ENCODE measurements at regions not wholly inside any gene's neighbourhood (a gene's known extent, or its start where the extent isn't known, plus 50 kb on each side); places are given as distances from the start of the nearest gene placed in this dataset.

GRCh38 chr17:74150428-74151025, 53.0 kb upstream of the RPL38 start:
- no peak overlapping the region for H3K4me3 ChIP-seq (ENCODE audit: low read depth, low read length)
- no peak for DNase-seq (ENCODE audit: low read depth)
- TF ChIP-seq CTCF (IDR thresholded peaks at IDR 0.05; ENCODE audit: insufficient read depth, low read depth, low read length): no peak

GRCh38 chr17:74151551-74152315, 51.7 kb upstream of the RPL38 start:
- no peak overlapping the region for H3K4me3 ChIP-seq (ENCODE audit: low read depth, low read length)
- TF ChIP-seq CTCF (IDR thresholded peaks at IDR 0.05; ENCODE audit: insufficient read depth, low read depth, low read length): no peak
- DNase-seq (ENCODE audit: low read depth): no peak

GRCh38 chr17:74152591-74153455, 50.7 kb upstream of the RPL38 start:
- DNase-seq (ENCODE audit: low read depth): no peak
- no peak for TF ChIP-seq CTCF (IDR thresholded peaks at IDR 0.05; ENCODE audit: insufficient read depth, low read depth, low read length)
- no peak overlapping the region for H3K4me3 ChIP-seq (ENCODE audit: low read depth, low read length)

- DNase-seq (ENCODE audit: low read depth): no peak
- no peak for TF ChIP-seq CTCF (IDR thresholded peaks at IDR 0.05; ENCODE audit: insufficient read depth, low read depth, low read length)
- no peak overlapping the region for H3K4me3 ChIP-seq (ENCODE audit: low read depth, low read length)
These were observed 50.0 kb upstream of the RPL38 start for GRCh38 chr17:74153456-74153810.
